ENCODE measurements at regions not wholly inside any gene's neighbourhood (a gene's known extent, or its start where the extent isn't known, plus 50 kb on each side); places are given as distances from the start of the nearest gene placed in this dataset.

GRCh38 chr2:155958834-155959233 is 373.7 kb downstream of the NR4A2 start:
- no peak for TF ChIP-seq ZNF274 (IDR thresholded peaks at IDR 0.05; ENCODE audit: borderline replicate concordance, extremely low read depth, low read length)
- TF ChIP-seq ATF3 (IDR thresholded peaks at IDR 0.05; ENCODE audit: insufficient read depth, low read depth, low read length), result no peak
- TF ChIP-seq CTCF (IDR thresholded peaks at IDR 0.05; ENCODE audit: control extremely low read depth in 1 of 3, insufficient read depth in 1 of 3, low read depth in 1 of 3, low read length in 3 of 3), result no peak

Measured in H1 (cell line).